ENCODE measurements at regions not wholly inside any gene's neighbourhood (a gene's known extent, or its start where the extent isn't known, plus 50 kb on each side); places are given as distances from the start of the nearest gene placed in this dataset.
"Not testable (repeated sequence)": the region's sequence is repeated elsewhere in the genome, so short reads cannot be mapped to it uniquely, and the experiment has no call there.

GRCh38 chr4:174400603-174401302, 117.0 kb downstream of the CEP44 start:
- DNase-seq (ENCODE audit: low read depth): not testable (repeated sequence)

GRCh38 chr4:174398728-174399127, 115.0 kb downstream of the CEP44 start:
- DNase-seq (ENCODE audit: low read depth): peak; percentile 15

- no peak for DNase-seq (ENCODE audit: low read depth)
Measured at GRCh38 chr4:174397366-174398155, 113.8 kb downstream of the CEP44 start.

DNA sequence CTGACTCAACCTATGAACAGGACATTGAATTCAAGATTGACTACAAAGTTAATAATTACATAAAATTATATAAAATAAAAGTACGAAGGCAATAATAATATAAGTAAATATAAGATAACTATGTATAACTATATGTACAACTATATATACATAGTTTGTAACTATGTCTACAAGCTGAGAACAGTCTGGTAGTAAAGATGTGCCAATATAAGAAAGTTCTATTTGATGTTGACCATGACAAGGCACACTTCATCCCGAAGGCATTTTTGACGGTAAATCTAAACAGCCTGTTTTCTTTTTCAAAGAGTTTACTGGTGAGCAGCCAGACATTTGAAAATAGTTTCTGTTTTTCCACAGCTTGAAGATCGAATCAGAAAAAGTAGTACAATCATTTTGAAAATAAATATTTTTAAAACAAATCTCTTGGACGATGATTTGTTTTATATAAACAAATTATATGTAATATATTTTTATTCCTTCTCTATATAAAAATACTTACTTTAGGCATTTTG, 112.9 kb downstream of the CEP44 start:
- DNase-seq (ENCODE audit: low read depth): no peak

DNA sequence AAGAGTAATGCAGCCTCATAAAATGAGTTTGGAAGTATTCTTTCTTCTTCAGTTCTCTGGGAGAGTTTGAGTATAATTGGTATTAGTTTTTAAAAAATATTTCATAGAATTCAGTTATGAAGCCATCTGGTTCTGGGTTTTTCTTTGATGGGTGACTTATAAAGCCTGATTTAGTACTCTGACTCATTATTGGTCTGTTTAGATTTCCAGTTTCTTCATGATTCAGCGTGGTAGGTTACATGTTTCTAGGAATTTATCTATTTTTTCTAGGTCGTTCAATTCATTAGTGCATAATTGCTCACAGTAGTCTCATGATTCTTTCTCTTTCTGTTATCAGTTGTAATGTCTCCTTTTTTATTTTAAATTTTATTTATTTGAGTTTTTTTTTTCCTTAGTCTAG, 111.2 kb downstream of the CEP44 start:
- peak; percentile 8 for DNase-seq (ENCODE audit: low read depth)

DNA sequence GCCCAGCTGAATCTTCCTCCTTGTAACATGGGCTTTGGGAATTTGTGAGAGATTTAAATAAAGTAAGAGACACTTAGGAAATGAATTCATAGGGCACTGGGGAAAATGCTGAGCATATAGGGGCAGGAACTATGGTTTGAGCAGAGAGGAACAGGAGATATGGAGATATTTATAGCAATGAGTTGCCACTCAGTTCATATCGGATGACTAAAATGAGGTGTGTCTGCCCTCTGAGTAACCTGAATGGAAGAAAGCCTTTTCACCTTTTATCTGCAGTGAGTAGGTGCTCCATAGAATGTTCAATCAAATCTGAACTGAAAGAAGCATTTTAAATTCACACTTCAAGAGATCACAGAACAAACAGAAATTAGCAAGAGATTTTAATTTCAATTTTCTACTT, 105.7 kb downstream of the CEP44 start:
- DNase-seq (ENCODE audit: low read depth): no peak

DNA sequence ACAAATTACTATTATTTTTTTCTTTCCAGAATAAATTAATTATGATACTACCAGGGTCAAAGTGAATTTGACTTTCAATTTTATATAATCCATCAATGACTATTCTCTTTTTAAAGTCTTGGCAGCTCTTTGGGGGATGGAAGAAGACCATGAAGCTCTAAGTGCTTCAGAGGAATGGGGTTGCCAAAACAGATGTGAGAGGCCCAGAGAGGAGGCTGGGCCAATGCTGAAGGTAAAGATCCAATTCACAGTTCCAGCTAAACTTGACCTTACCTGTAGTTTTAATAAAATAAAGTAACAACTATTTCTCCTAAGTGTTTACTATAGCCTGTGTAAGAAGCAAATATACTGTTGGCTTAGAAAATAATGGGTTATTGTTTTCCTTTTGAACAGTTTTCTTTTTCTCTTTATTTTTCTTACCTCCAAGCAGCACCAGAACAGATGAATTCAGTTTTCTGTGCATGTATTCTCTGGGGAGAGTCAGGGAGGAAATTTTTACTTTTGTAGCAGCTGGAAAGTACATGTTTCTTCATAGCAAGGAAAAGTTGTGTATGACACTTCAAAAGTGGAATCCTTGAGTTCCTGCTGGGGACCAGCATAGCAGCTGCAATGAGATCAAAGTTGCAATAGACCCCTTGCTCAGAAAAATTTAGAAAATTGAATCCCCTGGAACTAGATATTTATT, 104.9 kb downstream of the CEP44 start:
- DNase-seq (ENCODE audit: low read depth): no peak

- DNase-seq (ENCODE audit: low read depth): no peak
Measured at GRCh38 chr4:174387721-174388120, 104.0 kb downstream of the CEP44 start.

DNA sequence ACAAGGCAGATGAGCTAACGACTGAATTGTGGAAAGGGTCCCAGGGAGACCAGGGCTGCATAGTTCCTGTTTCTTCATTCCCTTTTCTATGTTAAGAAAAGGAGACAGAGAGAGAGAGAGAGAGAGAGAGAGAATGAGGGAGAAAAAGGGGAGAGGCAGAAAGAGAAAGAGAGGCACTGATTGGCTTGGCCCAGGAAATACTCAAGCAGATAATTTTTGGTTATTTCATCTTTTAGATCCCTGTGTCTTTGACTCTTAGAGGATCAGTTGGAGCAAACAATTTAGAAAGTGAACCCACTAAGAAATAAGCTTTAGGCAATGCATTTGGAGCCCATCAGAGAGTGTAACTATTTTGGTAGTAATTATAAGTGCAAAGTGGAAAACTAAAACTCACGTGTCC, 103.4 kb downstream of the CEP44 start:
- DNase-seq (ENCODE audit: low read depth): no peak

- no peak for DNase-seq (ENCODE audit: low read depth)
Measured at GRCh38 chr4:174383783-174384182, 100.1 kb downstream of the CEP44 start.

GRCh38 chr4:174382938-174383605, 99.4 kb downstream of the CEP44 start:
- not testable (repeated sequence) for DNase-seq (ENCODE audit: low read depth)

All from GM04503 (cell line).